HG03025 (cell line): ENCODE measurements at regions not wholly inside any gene's neighbourhood (a gene's known extent, or its start where the extent isn't known, plus 50 kb on each side); places are given as distances from the start of the nearest gene placed in this dataset.

Source experiments
- ATAC-seq: cut with Tn5 transposase; IDR thresholded peaks from one replicate; pipeline ENCODE4 v1.9.1; 2021; ENCODE audit warnings: mild to moderate bottlenecking, moderate library complexity; ENCODE audit not compliant: unreplicated experiment, low FRiP score

GRCh38 chr12:86670986-86671385 lies 414.8 kb upstream of the MGAT4C start:
- no peak for ATAC-seq

GRCh38 chr12:86669010-86669409 lies 412.8 kb upstream of the MGAT4C start:
- ATAC-seq: no peak

- no peak for ATAC-seq
Observed at GRCh38 chr12:86666316-86666715, 410.1 kb upstream of the MGAT4C start.

- ATAC-seq: no peak
Observed at GRCh38 chr12:86663716-86664115, 407.5 kb upstream of the MGAT4C start.

GRCh38 chr12:86663173-86663572 lies 407.0 kb upstream of the MGAT4C start:
- no peak for ATAC-seq

GRCh38 chr12:86662464-86662863 lies 406.3 kb upstream of the MGAT4C start:
- no peak for ATAC-seq

- no peak for ATAC-seq
Observed at GRCh38 chr12:86660488-86661147, 404.4 kb upstream of the MGAT4C start.

- no peak for ATAC-seq
Observed at GRCh38 chr12:86659985-86660384, 403.8 kb upstream of the MGAT4C start.

GRCh38 chr12:86658303-86658702 lies 402.1 kb upstream of the MGAT4C start:
- ATAC-seq: no peak

- no peak for ATAC-seq
Observed at GRCh38 chr12:86647800-86648199, 391.6 kb upstream of the MGAT4C start.

- ATAC-seq: no peak
Observed at GRCh38 chr12:86634456-86635410, 378.5 kb upstream of the MGAT4C start.

GRCh38 chr12:86627001-86627400 lies 370.8 kb upstream of the MGAT4C start:
- no peak for ATAC-seq

- ATAC-seq: no peak
Observed at GRCh38 chr12:86623267-86623666, 367.1 kb upstream of the MGAT4C start.

- ATAC-seq: no peak
Observed at GRCh38 chr12:86621957-86622356, 365.8 kb upstream of the MGAT4C start.

- ATAC-seq: no peak
Observed at GRCh38 chr12:86613311-86613710, 357.1 kb upstream of the MGAT4C start.

GRCh38 chr12:86608638-86609037 lies 352.4 kb upstream of the MGAT4C start:
- ATAC-seq: no peak

GRCh38 chr12:86601550-86602308 lies 345.5 kb upstream of the MGAT4C start:
- ATAC-seq: no peak

GRCh38 chr12:86600664-86601231 lies 344.6 kb upstream of the MGAT4C start:
- ATAC-seq: no peak

GRCh38 chr12:86597431-86597830 lies 341.2 kb upstream of the MGAT4C start:
- ATAC-seq: no peak

GRCh38 chr12:86590296-86590695 lies 334.1 kb upstream of the MGAT4C start:
- no peak for ATAC-seq

- ATAC-seq: no peak
Observed at GRCh38 chr12:86574143-86574542, 318.0 kb upstream of the MGAT4C start.
